ENCODE measurements at regions not wholly inside any gene's neighbourhood (a gene's known extent, or its start where the extent isn't known, plus 50 kb on each side); places are given as distances from the start of the nearest gene placed in this dataset.

- peaks cover 0 to 39% (median 11%) of the 10 kb centered on the region in 4 donors for H3K4me1 ChIP-seq
- TF ChIP-seq POLR2A (IDR thresholded peaks at IDR 0.05): no peak
- TF ChIP-seq EP300 (IDR thresholded peaks at IDR 0.05): no peak
- TF ChIP-seq POLR2AphosphoS5 (IDR thresholded peaks at IDR 0.05): no peak
- no peak for TF ChIP-seq CTCF (IDR thresholded peaks at IDR 0.05)
- 89 to 92% methylated on average over 6 of the region's 6 CpGs for WGBS, 2 donors
- intact Hi-C loops (cut with DNase I): loop anchor here (5.0 kb wide), 1 partner anchor 80 kb away; no protein-coding TSS in a partner anchor
- no peaks in the 10 kb centered on the region for H3K9me3 ChIP-seq
- no peaks in the 10 kb centered on the region for H3K27me3 ChIP-seq
- no peaks in the 10 kb centered on the region for H3K36me3 ChIP-seq
- H3K4me3 ChIP-seq: no peak overlapping the region
- H3K27ac ChIP-seq: peak overlapping the region in 1 of 4 donors; percentile 86
- DNase-seq: no peak
These were observed 148.3 kb upstream of the RAB4A start for GRCh38 chr1:229122606-229123005.

GRCh38 chr1:229124116-229124515 is 146.8 kb upstream of the RAB4A start:
- H3K27me3 ChIP-seq: no peaks in the 10 kb centered on the region
- no peak overlapping the region for H3K4me3 ChIP-seq
- WGBS, 2 donors: 67 to 82% methylated on average over 1 of the region's 1 CpG
- no peak for DNase-seq
- TF ChIP-seq CTCF (IDR thresholded peaks at IDR 0.05): no peak
- TF ChIP-seq EP300 (IDR thresholded peaks at IDR 0.05): no peak
- TF ChIP-seq POLR2AphosphoS5 (IDR thresholded peaks at IDR 0.05): no peak
- no peak for TF ChIP-seq POLR2A (IDR thresholded peaks at IDR 0.05)
- no peaks in the 10 kb centered on the region for H3K36me3 ChIP-seq
- intact Hi-C loops (cut with DNase I): loop anchor here (5.0 kb wide), 1 partner anchor 78 kb away; no protein-coding TSS in a partner anchor
- peaks cover 0 to 25% (median 5%) of the 10 kb centered on the region in 4 donors for H3K4me1 ChIP-seq
- no peak overlapping the region for H3K27ac ChIP-seq
- no peaks in the 10 kb centered on the region for H3K9me3 ChIP-seq

GRCh38 chr1:229124520-229125124 is 146.3 kb upstream of the RAB4A start:
- no peak for TF ChIP-seq CTCF (IDR thresholded peaks at IDR 0.05)
- TF ChIP-seq POLR2AphosphoS5 (IDR thresholded peaks at IDR 0.05): no peak
- TF ChIP-seq POLR2A (IDR thresholded peaks at IDR 0.05): no peak
- TF ChIP-seq EP300 (IDR thresholded peaks at IDR 0.05): no peak
- peaks cover 0 to 25% (median 5%) of the 10 kb centered on the region in 4 donors for H3K4me1 ChIP-seq
- H3K36me3 ChIP-seq: no peaks in the 10 kb centered on the region
- H3K27ac ChIP-seq: no peak overlapping the region
- no peaks in the 10 kb centered on the region for H3K9me3 ChIP-seq
- intact Hi-C loops (cut with DNase I): loop anchor here (5.0 kb wide), 1 partner anchor 78 kb away; no protein-coding TSS in a partner anchor
- WGBS, 2 donors: 57 to 75% methylated on average over 11 of the region's 11 CpGs
- H3K27me3 ChIP-seq: no peaks in the 10 kb centered on the region
- peak; percentile 48 for DNase-seq
- H3K4me3 ChIP-seq: no peak overlapping the region

- Histone ChIP-seq H3K36me3 (no peaks in the 10 kb centered on the region), H3K27ac (no peak overlapping the region), H3K4me3 (no peak overlapping the region), H3K4me1 (peaks cover 0 to 5% (median 1%) of the 10 kb centered on the region in 4 donors), H3K27me3 (no peaks in the 10 kb centered on the region), H3K9me3 (no peaks in the 10 kb centered on the region)
- peak; percentile 18 for DNase-seq
- TF ChIP-seq CTCF (IDR thresholded peaks at IDR 0.05): no peak
- no peak for TF ChIP-seq EP300 (IDR thresholded peaks at IDR 0.05)
- no peak for TF ChIP-seq POLR2AphosphoS5 (IDR thresholded peaks at IDR 0.05)
- intact Hi-C loops (cut with DNase I): no loop called here
- WGBS, 2 donors: 49 to 56% methylated on average over 2 of the region's 2 CpGs
These were observed 143.6 kb upstream of the RAB4A start for GRCh38 chr1:229127301-229127700.

All from sigmoid colon (tissue), 6 donors.